AG04449 (cell line): ENCODE measurements at regions not wholly inside any gene's neighbourhood (a gene's known extent, or its start where the extent isn't known, plus 50 kb on each side); places are given as distances from the start of the nearest gene placed in this dataset.

Experiments used
- CTCF ChIA-PET: fragments of 350-600 bp; formaldehyde crosslinking; extraction: SDS; loops from one replicate; lab custom pipeline; 2021; ENCODE audit warnings: antibody characterized with exemption; lab: Yijun Ruan, JAX
- POLR2A ChIA-PET: fragments of 400-600, 350-600 bp; formaldehyde crosslinking; extraction: SDS; loops from one replicate; lab custom pipeline; 2020; ENCODE audit warnings: antibody characterized with exemption, inconsistent platforms; lab: Yijun Ruan, JAX
- DNase-seq: peaks from one replicate; pipeline ENCODE4 v3.0.0-alpha.2; 2010; ENCODE audit warnings: low read depth, low spot score
- H3K4me3 ChIP-seq: 2 replicates; pipeline ENCODE4 v1.5.1; 2011; ENCODE audit warnings: low read depth, mild to moderate bottlenecking, control low read depth, low read length
- TF ChIP-seq, protein P1 (sequence below): IDR thresholded peaks from one replicate; pipeline ENCODE4 v1.5.1; 2011; ENCODE audit warnings: mild to moderate bottlenecking, moderate library complexity, low read length, control low read depth, inconsistent platforms; ENCODE audit not compliant: insufficient read depth; ENCODE audit errors: missing control alignments

DNA sequence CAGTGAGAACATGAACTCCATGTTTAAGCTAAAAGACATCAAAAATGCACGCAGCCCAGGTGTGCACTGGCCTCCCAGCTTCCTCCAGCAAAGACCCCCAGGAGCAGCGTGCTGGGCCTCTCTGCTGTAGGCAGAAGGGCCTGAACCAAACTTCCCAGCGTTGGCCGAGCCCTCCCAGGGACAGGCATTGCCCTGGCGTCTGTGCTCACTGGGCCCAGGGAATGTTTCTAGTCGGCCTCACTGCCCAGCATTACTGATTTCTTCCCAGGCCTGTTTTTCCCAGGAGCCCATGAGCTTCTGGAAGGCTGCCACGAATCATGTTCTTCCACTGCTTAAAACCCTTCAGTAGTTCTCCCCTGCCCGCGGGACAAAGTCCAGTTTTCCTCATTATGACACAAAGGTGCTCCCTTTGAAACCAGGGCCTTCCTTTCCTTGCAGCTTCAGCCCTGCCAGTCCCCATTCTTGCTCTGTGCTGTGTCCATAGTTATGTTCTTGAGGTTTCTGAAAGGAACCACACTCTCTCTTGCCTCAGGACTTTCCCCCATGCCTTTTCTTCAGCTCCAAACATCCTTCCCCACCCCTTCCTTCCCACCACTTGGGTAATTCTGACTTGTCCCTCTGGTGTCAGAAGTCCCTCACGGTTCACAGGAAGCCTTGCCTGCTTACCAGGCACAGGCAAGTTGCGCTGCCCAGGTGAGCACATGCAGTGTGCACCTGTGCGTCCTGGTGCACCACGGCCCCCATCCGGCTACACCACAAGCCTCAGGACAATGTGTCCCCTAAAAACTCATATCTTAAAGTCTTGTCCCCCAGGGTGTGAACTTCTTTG lies 93.4 kb upstream of the ENPP6 start:
- no peak overlapping the region for H3K4me3 ChIP-seq
- CTCF ChIA-PET: interaction anchor here (0.9 kb wide), 1 partner anchor 9 kb away, joined by 3 read pairs; no protein-coding TSS in a partner anchor
- TF ChIP-seq, protein P1, sequence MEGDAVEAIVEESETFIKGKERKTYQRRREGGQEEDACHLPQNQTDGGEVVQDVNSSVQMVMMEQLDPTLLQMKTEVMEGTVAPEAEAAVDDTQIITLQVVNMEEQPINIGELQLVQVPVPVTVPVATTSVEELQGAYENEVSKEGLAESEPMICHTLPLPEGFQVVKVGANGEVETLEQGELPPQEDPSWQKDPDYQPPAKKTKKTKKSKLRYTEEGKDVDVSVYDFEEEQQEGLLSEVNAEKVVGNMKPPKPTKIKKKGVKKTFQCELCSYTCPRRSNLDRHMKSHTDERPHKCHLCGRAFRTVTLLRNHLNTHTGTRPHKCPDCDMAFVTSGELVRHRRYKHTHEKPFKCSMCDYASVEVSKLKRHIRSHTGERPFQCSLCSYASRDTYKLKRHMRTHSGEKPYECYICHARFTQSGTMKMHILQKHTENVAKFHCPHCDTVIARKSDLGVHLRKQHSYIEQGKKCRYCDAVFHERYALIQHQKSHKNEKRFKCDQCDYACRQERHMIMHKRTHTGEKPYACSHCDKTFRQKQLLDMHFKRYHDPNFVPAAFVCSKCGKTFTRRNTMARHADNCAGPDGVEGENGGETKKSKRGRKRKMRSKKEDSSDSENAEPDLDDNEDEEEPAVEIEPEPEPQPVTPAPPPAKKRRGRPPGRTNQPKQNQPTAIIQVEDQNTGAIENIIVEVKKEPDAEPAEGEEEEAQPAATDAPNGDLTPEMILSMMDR: no peak
- POLR2A ChIA-PET: no interaction called here
- DNase-seq: no peak

DNA sequence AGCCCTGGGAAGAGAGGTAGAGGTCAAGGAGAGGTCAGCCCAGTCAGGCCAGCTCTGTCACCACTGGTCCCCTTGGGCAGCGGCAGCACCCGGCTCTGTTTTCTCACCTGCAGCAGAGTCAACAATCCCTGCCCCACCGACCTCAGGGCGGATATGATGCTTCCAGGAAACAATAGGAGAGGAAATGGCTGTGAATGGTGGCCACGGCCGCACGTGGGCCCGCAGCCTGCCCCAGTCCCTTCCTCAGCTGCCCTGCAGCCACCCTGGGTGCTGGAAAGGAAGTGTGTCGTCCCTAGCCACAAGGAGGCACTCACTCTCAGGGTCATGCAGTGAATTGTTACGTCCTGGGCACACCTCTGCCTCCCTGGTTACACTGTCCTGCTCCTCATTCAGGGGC lies 92.5 kb upstream of the ENPP6 start:
- ChIA-PET CTCF (interaction anchor here (0.7 kb wide), 1 partner anchor 22 kb away, joined by 3 read pairs; no protein-coding TSS in a partner anchor), POLR2A (no interaction called here)
- DNase-seq: no peak
- no peak overlapping the region for H3K4me3 ChIP-seq
- TF ChIP-seq, protein P1: peak; percentile 9

DNA sequence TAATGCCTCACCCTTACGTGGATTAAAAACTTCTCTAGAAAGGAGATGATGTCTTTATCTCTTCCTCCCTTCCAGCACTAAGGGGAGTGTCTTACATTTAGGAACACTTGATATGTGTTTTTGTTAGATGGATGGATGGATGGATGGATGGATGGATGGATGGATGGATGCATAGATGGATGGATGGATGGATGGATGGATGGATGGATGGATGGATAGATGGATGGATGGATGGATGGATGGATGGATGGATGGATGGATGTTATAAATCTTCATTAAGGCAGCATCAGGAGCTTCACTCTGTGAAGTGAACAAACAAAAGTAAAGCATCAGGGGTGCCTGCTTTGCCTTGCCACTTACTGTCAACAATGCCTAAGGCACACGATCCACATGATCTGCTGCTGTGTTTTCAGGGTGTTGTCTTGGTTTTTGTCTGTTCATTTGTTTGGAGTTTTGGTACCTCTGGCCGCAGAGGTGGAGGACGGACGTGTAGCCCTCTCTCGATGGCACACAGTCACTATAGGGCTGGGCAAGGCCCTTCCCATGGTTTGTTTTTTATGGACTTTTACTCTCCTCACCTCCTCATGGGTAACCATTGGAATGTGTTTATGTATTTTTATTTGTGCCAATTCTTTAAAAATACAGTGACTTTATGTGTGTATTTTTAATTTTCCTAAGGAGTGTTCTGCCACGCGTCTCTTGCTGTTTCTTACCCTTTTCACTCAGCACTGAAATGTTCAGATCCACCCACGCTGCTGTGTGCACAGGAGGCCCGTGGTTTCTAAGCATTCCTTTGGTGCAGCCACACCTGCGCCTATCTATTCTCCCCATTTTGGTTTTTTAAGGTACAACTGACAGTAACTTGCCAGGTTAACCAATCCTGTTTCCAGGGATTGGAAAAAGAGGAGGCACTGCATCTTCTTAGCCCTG lies 91.8 kb upstream of the ENPP6 start:
- ChIA-PET POLR2A (no interaction called here), CTCF (interaction anchor here (0.7 kb wide), 1 partner anchor 22 kb away, joined by 3 read pairs; no protein-coding TSS in a partner anchor)
- TF ChIP-seq, protein P1: no peak
- no peak for DNase-seq
- H3K4me3 ChIP-seq: no peak overlapping the region

DNA sequence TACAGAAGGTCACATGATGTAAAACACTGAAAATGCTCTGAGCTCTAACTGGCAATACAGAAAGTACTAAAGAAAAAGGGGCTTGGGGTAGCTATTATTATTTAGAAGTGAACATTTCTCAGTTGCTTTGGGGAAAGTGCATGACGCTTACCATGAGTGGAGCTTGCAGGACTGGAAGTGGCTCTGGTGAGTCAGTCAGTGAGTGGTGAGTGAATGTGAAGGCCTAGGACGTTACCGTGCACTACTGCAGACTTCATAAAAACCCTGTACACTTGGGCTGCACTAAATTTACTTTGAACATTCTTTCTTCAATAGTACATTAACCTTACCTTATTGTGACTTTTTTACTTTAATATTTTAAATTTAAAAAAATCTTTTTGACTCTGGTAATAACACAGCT lies 89.3 kb upstream of the ENPP6 start:
- ChIA-PET POLR2A (no interaction called here), CTCF (interaction anchor here (1.3 to 1.7 kb wide), 2 partner anchors 20 to 43 kb away, joined by 4 to 8 read pairs; no protein-coding TSS in a partner anchor)
- no peak overlapping the region for H3K4me3 ChIP-seq
- TF ChIP-seq, protein P1: no peak
- no peak for DNase-seq

DNA sequence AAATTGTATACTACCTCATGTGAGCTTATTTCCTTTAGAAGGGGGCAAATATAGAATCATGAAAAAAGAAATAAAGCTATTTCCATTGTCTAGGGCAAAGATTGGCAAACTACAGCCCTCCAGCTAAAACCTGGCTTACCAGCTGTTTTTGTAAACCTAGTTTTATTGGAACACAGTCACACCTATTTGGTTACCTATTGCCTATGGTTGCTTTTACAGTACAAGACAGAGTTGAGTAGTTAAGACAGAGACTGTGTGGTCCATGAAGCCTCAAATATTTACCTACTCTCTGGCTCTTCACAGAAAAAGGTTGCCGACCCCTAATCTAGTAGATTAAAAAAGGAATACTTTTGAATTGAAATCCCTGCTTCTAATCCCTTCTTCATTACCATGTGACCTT lies 88.8 kb upstream of the ENPP6 start:
- ChIA-PET POLR2A (no interaction called here), CTCF (interaction anchor here (1.3 to 1.7 kb wide), 2 partner anchors 19 to 43 kb away, joined by 4 to 8 read pairs; no protein-coding TSS in a partner anchor)
- TF ChIP-seq, protein P1: no peak
- no peak for DNase-seq
- no peak overlapping the region for H3K4me3 ChIP-seq
